22Rv1 (cell line): ENCODE measurements at regions not wholly inside any gene's neighbourhood (a gene's known extent, or its start where the extent isn't known, plus 50 kb on each side); places are given as distances from the start of the nearest gene placed in this dataset.

Experiments used
- ZFX ChIP-seq: fragments of 450-650 bp; IDR thresholded peaks from 2 replicates; pipeline ENCODE4 v1.6.1; 2017; ENCODE audit warnings: antibody characterized with exemption, borderline replicate concordance
- TF ChIP-seq, protein P1 (sequence below): fragments of 450-650 bp; IDR thresholded peaks from 2 replicates; pipeline ENCODE4 v1.5.1; 2017; ENCODE audit warnings: mild to moderate bottlenecking

DNA sequence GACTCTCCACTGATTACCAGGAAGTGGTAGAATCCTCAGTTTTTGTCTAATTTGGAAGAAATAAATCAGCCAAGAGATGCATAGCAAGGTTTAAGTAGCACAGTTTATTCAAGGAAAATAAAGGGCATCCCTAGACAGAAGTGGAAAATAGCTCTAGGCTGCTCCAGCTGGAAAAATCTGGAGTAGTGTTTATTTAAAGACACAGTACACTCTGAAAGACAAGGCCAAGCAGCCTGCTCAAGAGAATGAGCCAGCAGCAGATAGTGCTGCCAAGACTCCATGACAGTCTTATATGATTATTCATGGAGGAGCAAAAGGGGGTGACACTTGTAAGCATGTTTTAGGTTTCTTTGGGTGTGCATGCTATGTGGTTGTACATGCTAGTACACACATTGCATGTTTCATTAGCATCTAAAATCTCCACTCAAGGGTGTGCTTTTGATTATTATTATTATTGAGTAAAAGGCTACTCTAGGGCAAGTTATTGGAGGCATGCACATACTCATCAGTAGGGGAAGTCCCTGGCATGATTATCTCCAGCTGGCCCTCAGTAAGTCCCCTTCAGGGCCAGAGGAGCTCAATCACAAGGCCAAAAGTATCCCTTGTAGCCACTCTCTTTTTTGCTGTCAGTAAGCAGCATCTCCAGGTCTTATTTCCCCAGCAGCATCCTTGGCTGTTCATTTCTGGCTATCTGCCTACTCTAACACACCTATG lies 85.1 kb upstream of the USP9Y start:
- TF ChIP-seq, protein P1, sequence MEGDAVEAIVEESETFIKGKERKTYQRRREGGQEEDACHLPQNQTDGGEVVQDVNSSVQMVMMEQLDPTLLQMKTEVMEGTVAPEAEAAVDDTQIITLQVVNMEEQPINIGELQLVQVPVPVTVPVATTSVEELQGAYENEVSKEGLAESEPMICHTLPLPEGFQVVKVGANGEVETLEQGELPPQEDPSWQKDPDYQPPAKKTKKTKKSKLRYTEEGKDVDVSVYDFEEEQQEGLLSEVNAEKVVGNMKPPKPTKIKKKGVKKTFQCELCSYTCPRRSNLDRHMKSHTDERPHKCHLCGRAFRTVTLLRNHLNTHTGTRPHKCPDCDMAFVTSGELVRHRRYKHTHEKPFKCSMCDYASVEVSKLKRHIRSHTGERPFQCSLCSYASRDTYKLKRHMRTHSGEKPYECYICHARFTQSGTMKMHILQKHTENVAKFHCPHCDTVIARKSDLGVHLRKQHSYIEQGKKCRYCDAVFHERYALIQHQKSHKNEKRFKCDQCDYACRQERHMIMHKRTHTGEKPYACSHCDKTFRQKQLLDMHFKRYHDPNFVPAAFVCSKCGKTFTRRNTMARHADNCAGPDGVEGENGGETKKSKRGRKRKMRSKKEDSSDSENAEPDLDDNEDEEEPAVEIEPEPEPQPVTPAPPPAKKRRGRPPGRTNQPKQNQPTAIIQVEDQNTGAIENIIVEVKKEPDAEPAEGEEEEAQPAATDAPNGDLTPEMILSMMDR, result no peak
- TF ChIP-seq ZFX, result no peak
